Parathyroid adenoma (tissue), 2 donors: ENCODE measurements at regions not wholly inside any gene's neighbourhood (a gene's known extent, or its start where the extent isn't known, plus 50 kb on each side); places are given as distances from the start of the nearest gene placed in this dataset.

Experiments
- H2AFZ ChIP-seq: fragments of 300-600 bp; sonication (generic); one replicate; pipeline ENCODE4 v1.7.0; 2017; ENCODE audit warnings: antibody characterized with exemption, mild to moderate bottlenecking
- H3K27ac ChIP-seq: fragments of 300-600 bp; sonication (generic); one replicate; pipeline ENCODE4 v1.7.0; 2017
- H3K27me3 ChIP-seq: fragments of 300-600 bp; sonication (generic); one replicate; pipeline ENCODE4 v1.7.0; 2017; ENCODE audit warnings: low read length; ENCODE audit not compliant: control insufficient read depth, insufficient read depth
- H3K36me3 ChIP-seq: fragments of 300-600 bp; sonication (generic); one replicate; pipeline ENCODE4 v1.7.0; 2017; ENCODE audit warnings: low read length; ENCODE audit not compliant: control insufficient read depth, insufficient read depth
- H3K4me1 ChIP-seq: fragments of 300-600 bp; sonication (generic); one replicate; pipeline ENCODE4 v1.7.0; 2017; ENCODE audit warnings: control low read depth
- H3K4me2 ChIP-seq: fragments of 300-600 bp; sonication (generic); one replicate; pipeline ENCODE4 v1.7.0; 2017; ENCODE audit warnings: low read length
- H3K4me3 ChIP-seq: fragments of 300-600 bp; sonication (generic); one replicate; pipeline ENCODE4 v1.7.0; 2017; ENCODE audit warnings: low read depth, low read length
- H3K79me2 ChIP-seq: fragments of 300-600 bp; sonication (generic); one replicate; pipeline ENCODE4 v1.7.0; 2017; ENCODE audit warnings: control low read depth
- H3K9ac ChIP-seq: fragments of 300-600 bp; sonication (generic); one replicate; pipeline ENCODE4 v1.7.0; 2017; ENCODE audit warnings: mild to moderate bottlenecking
- H3K9me3 ChIP-seq: fragments of 300-600 bp; sonication (generic); one replicate; pipeline ENCODE4 v1.7.0; 2017; ENCODE audit warnings: low read length; ENCODE audit not compliant: control insufficient read depth
- TF ChIP-seq, protein P1 (sequence below): fragments of 300-600 bp; sonication (generic); IDR thresholded peaks from one replicate; pipeline ENCODE4 v1.7.0; 2017; ENCODE audit warnings: antibody characterized with exemption, mild to moderate bottlenecking
- donor health status: primary hyperparathyroidism.

DNA sequence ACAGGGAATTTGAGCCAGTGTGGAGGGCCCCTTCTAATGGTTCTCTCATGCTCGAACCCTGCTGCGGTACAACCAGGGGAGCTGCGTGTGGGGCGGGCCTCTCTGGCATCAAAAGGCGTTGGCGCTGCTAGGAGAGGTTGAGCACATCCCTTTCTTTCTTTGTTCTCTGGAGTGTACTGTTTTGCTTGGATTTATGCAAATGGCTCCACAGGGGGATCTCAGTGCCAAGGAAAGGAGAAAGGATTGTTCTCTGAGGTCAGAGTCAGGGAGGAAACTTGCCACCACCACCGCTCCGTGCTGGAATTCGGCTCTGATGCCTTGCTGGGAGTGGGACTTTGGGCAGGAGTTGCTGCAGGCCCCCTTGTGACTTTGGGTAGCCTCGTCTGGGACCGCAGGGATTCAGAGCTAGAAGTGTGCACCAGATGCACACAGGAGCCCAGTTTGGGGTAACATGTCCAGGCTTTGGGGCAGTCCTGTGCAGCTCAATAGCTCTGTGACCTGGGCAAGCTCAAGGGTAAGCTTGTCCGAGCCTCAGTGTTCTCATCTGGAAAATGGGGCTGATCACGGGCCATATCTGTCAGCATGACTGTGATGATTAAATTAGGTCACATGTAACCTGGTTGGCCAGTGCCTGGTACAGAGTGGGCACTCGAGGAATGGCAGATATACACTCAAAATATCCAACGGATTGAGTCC is 353.0 kb upstream of the EEF2KMT start:
- Histone ChIP-seq H3K9ac (no peak overlapping the region), H3K4me2 (no peak overlapping the region), H3K36me3 (no peaks in the 10 kb centered on the region), H3K4me1 (no peaks in the 10 kb centered on the region), H3K4me3 (no peak overlapping the region), H3K27me3 (no peaks in the 10 kb centered on the region), H3K27ac (no peak overlapping the region), H2AFZ (no peak overlapping the region), H3K79me2 (no peaks in the 10 kb centered on the region), H3K9me3 (no peaks in the 10 kb centered on the region)
- TF ChIP-seq, protein P1, sequence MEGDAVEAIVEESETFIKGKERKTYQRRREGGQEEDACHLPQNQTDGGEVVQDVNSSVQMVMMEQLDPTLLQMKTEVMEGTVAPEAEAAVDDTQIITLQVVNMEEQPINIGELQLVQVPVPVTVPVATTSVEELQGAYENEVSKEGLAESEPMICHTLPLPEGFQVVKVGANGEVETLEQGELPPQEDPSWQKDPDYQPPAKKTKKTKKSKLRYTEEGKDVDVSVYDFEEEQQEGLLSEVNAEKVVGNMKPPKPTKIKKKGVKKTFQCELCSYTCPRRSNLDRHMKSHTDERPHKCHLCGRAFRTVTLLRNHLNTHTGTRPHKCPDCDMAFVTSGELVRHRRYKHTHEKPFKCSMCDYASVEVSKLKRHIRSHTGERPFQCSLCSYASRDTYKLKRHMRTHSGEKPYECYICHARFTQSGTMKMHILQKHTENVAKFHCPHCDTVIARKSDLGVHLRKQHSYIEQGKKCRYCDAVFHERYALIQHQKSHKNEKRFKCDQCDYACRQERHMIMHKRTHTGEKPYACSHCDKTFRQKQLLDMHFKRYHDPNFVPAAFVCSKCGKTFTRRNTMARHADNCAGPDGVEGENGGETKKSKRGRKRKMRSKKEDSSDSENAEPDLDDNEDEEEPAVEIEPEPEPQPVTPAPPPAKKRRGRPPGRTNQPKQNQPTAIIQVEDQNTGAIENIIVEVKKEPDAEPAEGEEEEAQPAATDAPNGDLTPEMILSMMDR: no peak

- Histone ChIP-seq H3K36me3 (no peaks in the 10 kb centered on the region), H3K27me3 (no peaks in the 10 kb centered on the region), H3K27ac (no peak overlapping the region), H3K9ac (no peak overlapping the region), H3K9me3 (no peaks in the 10 kb centered on the region), H3K79me2 (no peaks in the 10 kb centered on the region), H3K4me1 (no peaks in the 10 kb centered on the region), H2AFZ (no peak overlapping the region), H3K4me3 (no peak overlapping the region), H3K4me2 (no peak overlapping the region)
- TF ChIP-seq, protein P1: no peak
Observed at GRCh38 chr16:5449901-5450300, 352.3 kb upstream of the EEF2KMT start.

GRCh38 chr16:5448798-5449197 is 351.2 kb upstream of the EEF2KMT start:
- no peak overlapping the region for H3K27ac ChIP-seq
- TF ChIP-seq, protein P1: no peak
- H3K36me3 ChIP-seq: no peaks in the 10 kb centered on the region
- no peak overlapping the region for H3K9ac ChIP-seq
- no peaks in the 10 kb centered on the region for H3K79me2 ChIP-seq
- no peaks in the 10 kb centered on the region for H3K27me3 ChIP-seq
- H3K4me3 ChIP-seq: no peak overlapping the region
- H3K9me3 ChIP-seq: no peaks in the 10 kb centered on the region
- no peak overlapping the region for H2AFZ ChIP-seq
- H3K4me1 ChIP-seq: no peaks in the 10 kb centered on the region
- no peak overlapping the region for H3K4me2 ChIP-seq

GRCh38 chr16:5447734-5448133 is 350.1 kb upstream of the EEF2KMT start:
- no peak overlapping the region for H3K27ac ChIP-seq
- TF ChIP-seq, protein P1: no peak
- no peak overlapping the region for H3K9ac ChIP-seq
- no peak overlapping the region for H3K4me3 ChIP-seq
- no peaks in the 10 kb centered on the region for H3K79me2 ChIP-seq
- no peak overlapping the region for H2AFZ ChIP-seq
- H3K36me3 ChIP-seq: no peaks in the 10 kb centered on the region
- no peaks in the 10 kb centered on the region for H3K27me3 ChIP-seq
- H3K4me1 ChIP-seq: no peaks in the 10 kb centered on the region
- H3K9me3 ChIP-seq: no peaks in the 10 kb centered on the region
- H3K4me2 ChIP-seq: no peak overlapping the region

DNA sequence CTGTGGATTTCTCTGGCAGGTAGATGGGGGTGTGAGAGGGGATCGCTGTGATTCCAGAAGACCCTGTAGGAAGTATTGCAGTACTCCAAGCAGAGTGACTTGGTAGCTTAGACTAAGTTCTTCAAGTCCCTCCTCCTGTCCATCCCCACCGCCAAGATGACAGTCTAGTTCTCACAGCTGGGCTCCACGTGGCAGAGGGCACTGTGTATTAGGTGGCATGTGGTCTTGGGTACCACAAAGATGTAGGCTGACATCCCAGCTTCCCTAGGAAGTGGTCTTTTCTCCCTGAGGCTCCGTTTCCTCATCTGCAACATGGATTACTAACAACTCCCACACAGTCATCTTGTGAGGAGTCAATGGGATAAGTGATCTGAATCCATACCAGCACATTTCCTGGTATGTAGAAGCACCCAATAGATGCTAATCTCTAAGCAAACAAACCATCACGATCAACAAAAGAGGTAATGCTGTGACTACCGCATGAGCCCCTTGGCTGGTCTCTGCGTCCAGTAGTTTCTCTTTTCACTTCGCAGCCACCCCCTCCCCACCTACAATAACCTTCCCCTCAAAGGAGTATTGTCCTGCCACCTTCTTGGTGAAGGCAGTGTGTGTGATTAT is 349.1 kb upstream of the EEF2KMT start:
- H3K79me2 ChIP-seq: no peaks in the 10 kb centered on the region
- H3K4me3 ChIP-seq: no peak overlapping the region
- no peaks in the 10 kb centered on the region for H3K36me3 ChIP-seq
- H3K9ac ChIP-seq: no peak overlapping the region
- H3K9me3 ChIP-seq: no peaks in the 10 kb centered on the region
- no peak overlapping the region for H2AFZ ChIP-seq
- H3K27ac ChIP-seq: no peak overlapping the region
- TF ChIP-seq, protein P1: no peak
- no peak overlapping the region for H3K4me2 ChIP-seq
- H3K4me1 ChIP-seq: no peaks in the 10 kb centered on the region
- H3K27me3 ChIP-seq: no peaks in the 10 kb centered on the region
